Non-pigmented ciliary epithelial cell (primary cell): ENCODE measurements at regions not wholly inside any gene's neighbourhood (a gene's known extent, or its start where the extent isn't known, plus 50 kb on each side); places are given as distances from the start of the nearest gene placed in this dataset.

Source experiments
- DNase-seq: peaks from one replicate; pipeline ENCODE4 v3.0.0-alpha.2; 2010; ENCODE audit warnings: low read depth

DNA sequence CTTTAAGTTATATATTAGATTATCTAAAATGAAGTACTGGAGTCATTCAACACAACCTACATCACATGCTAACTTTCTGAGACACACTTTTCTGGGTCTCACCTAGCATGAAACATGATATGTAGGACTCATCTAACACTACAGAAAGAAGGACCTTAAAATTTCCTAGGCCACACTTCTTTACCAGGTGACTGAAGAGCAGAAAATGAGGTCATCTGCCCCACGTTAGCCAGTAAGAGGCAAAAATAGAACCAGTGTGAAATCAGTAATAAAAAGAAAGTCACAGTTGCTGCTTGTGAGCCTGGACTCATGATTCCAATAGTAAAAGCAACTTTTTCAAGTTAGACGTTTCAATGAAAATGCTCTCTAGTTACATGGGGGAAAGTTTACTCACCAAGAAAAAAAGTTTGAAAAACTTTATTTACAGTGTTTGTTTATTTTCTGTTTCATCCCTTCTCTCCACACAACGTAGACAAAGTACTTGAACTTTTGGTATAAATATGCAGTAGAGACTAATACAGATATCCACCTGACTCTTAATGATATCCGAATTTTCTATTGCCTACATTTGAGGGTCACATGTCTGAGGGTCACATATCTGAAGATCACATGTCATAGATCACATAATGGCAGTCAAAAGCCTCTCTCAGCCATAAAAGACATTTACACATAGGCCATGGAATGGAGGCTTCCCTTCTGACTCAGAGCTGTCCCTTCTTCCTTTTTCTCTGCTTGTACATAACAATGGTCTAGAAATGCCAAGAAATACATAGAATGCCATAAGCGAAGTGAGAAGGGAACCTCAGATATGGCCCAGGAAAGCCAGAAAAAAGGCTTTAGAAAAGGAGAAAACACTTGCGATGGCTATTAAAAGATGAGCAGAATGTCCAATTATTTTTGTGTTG lies 362.9 kb downstream of the ZEB2 start:
- DNase-seq, result no peak

DNA sequence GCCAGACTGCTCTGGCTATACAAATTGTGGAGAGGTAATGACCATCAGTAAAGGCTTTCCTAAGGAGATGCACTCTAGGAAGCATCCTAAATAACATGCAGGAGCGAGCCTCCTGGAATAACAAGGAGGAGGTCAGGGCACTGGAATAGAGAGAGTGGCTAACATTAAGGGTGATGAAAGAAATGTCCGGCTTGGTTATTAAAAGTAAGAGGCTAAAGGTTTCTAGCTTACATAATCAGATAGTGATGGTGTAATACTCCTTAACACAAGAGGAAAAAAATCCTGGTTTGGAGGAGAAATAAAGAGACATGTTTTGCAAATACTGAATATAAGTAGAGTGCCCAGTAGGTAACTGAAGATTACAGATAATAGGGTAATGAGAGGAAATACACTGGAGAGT lies 365.7 kb downstream of the ZEB2 start:
- DNase-seq, result no peak

DNA sequence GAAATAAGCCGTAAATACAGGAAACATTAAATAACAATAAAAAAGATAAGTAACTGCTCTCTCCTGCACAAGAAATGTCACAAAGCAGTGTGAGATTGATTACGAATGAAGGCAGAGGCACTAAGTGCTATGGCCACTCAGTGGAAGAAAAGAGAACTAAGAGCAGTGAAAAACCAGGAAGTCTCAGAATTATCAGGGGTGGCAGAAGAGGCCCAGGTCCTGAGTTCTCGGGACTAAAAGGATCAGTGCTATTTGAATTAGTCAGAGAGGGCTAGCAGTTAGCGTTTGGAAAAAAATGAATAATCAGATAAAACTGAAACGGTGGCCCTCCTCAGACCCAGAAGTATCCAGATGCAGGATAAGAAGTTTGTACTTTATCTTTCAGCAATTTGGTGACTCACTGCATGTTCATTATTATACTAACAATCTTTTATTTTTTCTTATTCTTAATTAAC lies 367.1 kb downstream of the ZEB2 start:
- DNase-seq, result peak; percentile 50

DNA sequence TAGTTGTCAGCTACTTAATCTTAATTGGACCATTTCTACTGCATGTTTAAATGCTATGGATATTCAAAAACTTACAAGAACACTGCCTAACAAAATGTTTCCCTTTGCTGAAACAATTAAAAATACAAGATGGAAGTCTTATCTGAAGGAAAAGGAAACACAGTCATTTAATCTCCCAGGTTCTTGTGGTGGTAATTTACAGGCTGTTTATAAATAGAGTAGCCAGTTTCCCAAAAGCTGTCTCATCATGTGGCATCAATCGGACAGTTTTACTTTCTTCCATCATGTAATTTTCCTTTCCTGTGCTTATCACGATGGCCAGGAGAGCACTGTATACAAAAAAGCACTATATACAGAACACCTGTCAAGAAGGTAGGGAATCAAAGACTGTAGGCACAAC lies 368.1 kb downstream of the ZEB2 start:
- DNase-seq, result no peak

DNA sequence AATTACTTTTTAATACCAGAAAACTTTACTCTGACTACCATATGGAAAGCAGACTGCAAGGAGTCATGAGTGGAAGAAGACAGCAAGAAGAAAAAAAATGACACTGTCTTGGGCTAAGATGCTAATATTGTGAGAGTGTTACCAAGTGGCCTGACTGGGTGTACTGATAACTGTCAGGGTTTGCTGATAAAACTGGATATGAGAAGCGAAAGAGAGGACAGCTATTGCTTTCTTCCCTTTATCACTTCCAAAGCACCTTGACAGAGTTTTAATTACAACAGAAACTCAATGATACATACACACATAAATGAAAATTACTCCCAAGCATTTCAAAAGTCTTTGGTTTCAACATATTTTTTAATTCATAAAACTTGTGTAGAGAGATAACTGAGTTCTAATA lies 368.5 kb downstream of the ZEB2 start:
- DNase-seq, result no peak

DNA sequence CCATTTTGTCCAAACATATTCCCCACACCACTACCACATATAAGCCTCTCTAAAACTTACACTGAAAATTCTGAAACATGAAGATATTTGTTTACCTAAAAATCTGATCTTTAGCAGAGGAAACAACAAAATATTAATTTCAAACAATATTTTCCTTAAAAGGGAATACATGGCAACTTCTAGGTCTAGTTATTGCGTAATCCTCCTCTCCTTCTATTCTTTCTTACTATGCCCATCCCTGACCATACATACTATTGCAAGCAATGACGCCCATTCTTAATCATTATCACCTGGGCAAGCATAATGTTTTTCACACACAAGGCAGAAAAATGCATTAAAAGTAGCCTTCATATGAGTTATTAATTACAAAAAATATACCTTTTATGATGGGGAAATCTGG lies 372.6 kb downstream of the ZEB2 start:
- DNase-seq, result no peak

DNA sequence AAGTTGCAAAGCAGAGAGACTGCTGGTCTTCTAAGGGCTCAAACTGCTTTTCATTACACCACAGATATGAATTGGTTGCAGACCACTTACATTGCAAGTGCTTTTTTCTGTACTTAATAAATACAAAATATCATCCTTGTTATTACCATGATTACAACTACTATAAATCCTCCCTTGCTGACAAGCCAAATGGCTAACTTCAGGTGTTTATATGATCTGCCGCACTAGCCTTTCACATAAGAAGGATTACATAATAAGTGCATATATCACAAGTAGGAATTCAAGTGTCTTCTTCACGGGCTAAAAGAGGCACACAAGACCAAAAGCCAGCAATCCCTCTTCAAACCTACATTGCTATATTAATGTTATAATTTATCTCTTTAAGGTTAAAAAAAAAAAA lies 373.0 kb downstream of the ZEB2 start:
- no peak for DNase-seq

DNA sequence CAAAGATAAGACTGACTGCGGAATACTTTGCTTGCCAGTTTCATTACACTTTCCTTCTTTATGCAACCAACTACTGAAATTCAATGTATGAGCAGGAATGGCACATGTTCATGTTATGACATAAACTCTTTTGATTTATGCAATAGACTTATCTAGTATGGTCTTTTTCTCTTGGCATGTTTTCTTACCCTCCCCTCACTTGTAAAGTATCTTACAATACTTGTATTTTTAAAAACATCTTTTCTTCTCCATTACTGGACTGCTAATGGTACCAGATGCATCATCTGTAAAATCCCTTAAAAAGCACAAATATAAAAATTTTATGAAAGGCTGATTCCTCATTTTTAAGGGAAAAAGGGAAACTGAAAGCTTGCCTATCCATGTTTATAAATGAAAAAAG lies 373.8 kb downstream of the ZEB2 start:
- DNase-seq, result no peak

DNA sequence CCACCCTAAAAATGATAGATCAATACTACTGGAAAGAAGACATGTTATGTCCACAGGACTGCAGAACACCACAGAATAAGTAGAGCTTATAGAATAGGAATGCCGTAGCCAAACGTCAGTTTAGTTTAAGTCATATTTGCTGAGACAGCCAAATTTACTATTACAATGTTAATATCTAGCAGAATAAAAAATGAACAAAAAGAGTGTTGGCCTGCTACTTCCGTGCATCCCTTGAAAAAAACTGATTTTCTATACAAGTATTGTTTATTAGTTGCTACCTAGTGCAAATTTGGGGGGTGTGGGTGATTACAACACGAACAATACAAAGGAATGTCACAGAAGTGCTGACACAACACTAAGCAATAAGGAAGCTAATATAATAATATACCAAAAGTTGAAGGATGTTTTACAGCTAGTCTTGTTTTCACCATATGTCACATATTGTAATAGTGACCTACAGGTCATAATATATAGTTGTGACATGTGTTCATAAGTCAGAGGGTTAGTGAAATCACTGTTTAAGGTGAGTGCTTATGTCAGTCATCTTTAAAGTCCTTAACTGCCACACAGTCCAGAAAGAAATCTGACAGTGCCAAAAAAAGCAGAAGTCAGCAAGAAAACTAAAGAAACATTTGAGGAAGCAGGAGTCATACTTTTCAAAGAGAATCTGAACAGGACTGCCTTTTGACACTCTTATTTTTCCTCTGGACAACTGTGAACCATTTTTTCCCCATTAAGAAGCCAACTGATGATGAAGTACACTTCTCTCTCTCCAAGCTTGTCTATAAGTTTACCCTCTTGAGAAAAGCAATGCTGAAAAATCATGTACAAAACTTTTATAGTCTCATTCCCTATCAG lies 376.4 kb downstream of the ZEB2 start:
- no peak for DNase-seq

DNA sequence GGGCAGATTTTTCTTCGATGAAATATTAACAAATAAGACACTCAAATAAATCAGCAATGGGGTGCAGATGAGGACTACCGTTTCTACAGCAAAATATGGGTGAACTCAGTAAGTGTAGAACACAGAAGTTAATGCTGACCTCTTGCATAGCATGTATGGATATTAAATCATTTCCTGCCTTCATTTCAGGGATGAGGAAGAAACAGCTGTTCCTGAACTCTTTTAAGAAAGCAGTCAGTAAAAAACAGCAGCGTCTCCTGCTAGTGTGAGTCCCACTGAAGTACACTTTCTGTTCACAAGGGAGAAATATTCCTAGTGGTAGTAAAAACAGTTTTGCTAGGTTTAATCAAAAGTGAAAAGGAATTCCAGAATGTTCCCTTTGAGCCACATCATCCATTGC lies 379.0 kb downstream of the ZEB2 start:
- no peak for DNase-seq

DNA sequence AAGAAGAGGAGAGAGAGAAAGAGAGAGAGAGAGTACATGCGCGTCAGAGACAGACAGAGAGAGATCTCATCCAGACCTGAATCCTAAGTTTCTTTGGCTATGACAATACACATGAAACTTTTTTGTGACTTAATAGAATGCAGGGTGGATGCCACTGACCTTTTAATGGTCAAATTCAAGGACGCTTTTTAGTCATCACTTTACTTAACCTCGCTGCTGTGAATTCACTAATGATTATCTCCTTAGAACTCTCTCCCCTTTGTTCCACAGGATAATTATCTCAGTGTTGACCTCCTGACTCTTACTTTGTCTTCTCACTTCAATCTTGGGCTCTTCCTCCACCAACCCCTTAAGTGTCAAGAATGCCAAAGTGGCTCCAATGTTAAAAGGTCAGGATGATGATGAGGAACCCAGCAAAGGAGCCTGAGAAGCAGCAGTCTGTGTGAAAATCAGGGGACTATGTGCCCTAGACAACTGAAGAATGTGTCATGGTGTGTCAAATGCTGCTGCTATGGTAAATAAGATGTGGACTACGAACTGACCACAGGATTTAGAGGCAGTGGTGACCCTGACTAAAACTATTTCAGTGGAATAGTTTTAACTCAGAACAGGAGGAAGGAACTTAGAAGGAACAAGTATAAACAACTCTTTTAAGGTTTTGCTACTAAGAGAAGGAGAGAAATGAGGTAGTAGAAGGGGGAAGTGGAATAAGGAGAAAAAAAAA lies 382.1 kb downstream of the ZEB2 start:
- peak; percentile 63 for DNase-seq

DNA sequence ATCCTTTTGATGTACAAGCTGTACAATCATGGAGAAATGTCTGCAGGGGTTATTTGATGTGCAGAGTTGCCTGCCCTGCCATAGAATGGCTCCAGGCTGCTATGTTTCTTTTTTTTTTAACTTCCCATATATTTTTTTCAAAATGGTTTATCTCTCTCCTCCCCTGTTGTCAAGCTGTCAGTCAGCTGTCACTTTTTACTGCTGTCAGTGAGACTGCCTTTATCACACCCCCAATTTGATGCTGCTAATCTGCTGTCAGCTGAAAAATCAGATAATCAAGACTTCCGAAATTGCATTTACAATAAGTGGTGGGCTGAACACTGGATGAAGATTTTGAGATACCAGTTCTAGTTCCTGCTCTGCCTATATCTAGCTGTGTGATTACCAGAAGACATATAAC lies 382.6 kb downstream of the ZEB2 start:
- DNase-seq, result no peak

DNA sequence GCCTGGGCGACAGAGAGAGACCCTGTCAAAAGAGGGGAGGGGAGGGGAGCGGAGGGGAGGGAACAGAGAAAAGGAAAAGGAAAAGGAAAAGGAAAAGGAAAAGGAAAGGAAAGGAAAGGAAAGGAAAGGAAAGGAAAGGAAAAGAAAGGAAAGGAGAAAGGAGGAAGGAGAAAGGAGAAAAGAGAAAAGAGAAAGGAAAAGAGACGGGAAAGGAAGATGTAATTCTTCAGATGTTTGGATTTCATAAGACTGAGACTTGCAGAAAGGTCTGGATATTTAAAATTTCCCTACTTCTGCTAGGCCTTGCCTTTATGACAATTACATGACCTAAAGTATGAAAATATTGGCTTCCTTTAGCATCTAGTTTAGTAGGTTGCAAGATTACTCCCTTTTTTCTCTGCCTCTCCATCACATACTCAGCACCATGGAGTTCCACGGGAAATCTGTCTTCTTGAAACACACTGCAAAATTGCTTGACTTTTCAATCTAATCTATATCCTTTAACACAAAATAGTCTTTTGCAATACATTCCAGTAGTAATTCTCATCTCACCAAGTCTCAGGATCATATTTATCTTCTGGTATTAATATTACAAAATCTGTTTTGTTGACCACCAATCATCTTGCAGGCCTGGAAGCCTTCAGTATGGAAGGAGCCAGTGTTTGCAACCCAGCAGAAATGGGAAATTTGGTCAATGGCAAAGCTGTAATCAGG lies 383.5 kb downstream of the ZEB2 start:
- DNase-seq, result no peak

DNA sequence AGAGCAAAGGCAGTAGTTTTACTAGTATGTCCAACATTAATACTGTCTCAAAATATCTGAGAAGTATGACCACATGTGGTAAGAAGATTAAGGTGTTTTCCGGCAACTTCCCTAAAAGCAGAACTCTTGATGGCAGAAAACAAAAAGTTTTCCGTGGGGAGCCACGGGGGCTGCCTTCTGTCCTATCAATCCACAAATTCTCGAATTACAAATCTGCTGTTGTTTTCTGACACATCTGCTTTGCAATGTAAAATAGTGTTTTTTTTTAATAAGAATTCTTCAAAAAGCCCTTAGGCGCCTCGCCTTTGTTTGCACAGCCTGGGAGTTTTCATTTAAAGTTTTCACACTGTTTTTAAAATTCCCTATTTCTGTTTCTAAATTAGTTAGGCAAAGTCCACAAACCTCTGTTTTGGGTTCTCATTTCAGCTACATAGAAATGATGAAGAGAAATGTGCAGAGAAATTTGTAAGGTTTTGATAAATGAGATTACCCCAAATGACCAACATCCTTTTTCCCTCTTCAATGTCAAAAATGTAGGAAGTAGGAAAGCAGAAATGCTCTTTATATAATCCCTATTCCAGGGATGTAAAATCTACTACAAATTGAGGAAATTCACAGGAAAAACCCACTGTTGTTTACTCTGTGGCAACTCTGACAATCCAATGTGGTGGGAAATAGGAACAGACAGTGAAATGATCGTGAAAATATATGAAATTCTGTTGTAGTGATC lies 385.8 kb downstream of the ZEB2 start:
- no peak for DNase-seq

DNA sequence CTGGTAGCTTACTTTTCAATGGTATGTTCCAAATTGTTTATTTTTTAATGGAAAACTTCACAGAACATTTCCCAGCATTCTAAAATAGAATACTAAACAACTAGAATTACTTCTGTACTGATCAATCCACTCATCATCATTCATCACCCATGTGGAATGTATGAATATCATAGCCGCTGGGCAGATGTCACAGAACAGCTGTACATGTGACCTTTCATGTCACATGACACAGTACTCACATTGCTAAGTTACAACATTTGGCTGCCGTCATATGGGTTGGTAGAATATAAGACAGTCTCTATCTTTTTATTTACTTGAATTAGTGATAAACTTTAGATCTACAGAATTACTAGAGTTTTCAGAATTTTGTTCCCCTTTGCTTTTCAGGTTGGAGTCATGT lies 387.6 kb downstream of the ZEB2 start:
- DNase-seq, result peak; percentile 75

DNA sequence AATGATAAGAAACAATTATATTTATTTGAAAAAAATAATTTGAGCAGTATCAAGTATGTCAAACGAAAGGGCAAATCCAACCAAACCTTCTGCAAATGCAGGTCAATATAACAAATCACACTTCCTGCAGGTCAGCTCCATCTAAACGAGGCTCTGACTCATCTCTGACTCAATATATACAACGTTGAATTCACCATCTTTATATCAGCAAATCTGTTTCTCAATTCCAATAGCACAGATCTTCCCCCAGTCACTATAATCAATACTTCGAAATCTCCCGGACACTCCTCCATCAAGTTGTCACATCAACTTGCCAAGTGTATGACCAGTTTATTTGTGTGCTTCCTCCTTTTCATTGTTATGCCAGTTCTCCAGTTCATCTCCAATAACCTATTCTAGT lies 388.9 kb downstream of the ZEB2 start:
- no peak for DNase-seq

DNA sequence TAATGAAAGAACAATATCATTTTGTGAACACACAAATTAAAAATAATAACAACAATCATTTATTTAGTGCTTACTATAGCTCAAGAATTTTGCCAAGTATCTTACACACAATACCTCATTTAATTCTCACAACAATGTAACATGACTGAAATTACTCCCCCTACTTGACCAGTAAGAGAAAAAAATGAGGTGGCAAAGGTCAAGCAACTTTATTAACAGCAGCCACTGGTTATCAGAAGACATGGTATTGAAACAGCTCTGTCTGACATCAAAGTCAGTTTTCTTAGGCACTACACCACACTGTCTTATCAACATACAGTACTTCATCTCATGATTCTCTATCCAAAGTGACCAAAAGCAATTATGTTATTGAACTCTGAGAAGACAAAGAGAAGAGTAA lies 389.4 kb downstream of the ZEB2 start:
- no peak for DNase-seq

DNA sequence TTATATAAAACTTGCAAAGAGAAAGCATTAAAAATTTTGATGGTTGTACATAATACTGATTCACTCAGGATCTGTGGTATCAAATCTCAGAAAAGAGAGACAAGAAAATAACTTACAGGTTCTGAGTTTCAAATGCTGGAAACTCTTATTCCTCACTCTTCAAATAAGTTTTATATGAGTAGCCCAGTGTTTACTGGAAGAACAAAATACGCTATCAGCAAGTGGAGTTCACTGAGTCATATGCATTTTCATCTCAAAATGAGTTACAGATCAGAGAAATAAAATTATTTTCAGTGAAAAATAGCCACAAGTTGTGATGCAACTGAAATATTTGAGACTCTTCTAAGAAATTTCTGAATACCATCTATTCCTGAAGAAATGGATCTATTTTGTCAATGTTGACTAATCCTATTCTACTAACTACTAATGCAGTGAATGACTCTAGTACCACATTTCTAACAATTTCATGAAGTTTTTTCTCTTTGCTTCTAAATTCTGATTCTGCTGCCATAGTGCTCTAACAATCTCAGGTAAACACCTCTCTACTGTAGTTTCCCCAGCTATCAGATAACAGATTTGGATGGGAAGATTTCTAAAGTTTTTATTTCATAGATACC lies 391.7 kb downstream of the ZEB2 start:
- no peak for DNase-seq

DNA sequence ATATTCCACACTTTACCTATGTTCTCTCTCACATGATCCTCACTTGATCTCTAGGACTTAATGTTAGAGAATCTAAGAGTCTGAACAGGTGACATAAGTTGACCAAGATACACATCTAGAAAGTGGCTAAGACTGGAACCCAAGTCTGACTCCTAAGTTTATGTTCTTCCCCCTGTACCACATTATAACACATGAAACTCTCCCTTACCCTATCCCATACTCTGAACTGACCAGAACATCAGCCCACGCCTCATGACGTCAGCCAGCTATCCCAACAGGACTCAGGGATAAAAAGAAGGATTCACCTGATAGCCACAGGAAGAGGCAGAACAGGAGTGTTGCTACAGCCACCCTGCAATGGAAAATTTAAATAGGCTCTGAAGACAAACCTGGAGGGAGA lies 392.2 kb downstream of the ZEB2 start:
- DNase-seq, result no peak

DNA sequence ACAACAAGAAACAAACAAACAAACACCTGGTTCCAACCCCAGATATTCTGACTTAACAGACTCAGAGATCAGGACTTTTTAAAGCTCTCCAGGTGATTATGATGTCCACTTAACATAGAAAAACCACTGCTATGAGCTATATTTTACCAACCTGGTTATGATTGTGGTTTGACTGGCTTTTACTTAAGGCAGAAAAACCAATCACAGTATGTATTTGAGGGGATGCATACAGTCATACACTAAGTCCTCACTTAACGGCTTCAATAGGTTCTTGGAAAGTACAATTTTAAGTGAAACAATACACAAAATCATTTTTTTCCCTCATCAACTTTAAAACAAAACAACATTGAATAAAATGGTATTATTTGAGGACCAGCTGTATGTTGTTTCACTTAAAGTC lies 393.6 kb downstream of the ZEB2 start:
- DNase-seq, result no peak

DNA sequence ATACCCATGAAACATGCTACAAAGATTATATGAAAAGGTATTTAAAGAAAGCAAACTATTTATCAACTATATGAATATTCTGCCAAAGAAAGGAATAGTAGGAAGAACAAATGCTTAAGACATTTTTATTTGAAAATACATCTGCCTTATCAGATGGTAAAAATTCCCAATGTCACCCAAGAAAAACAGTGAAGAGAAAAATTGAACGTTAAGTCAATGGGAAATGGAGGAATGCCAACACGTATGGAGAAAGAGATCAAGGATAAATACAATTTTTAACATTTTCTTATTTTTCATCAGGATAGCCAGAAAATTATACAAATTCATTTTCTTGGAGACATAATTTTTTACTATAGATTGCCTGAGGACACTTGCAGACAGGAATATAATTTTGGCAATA lies 394.2 kb downstream of the ZEB2 start:
- DNase-seq, result no peak
